ENCODE measurements at regions not wholly inside any gene's neighbourhood (a gene's known extent, or its start where the extent isn't known, plus 50 kb on each side); places are given as distances from the start of the nearest gene placed in this dataset.

DNA sequence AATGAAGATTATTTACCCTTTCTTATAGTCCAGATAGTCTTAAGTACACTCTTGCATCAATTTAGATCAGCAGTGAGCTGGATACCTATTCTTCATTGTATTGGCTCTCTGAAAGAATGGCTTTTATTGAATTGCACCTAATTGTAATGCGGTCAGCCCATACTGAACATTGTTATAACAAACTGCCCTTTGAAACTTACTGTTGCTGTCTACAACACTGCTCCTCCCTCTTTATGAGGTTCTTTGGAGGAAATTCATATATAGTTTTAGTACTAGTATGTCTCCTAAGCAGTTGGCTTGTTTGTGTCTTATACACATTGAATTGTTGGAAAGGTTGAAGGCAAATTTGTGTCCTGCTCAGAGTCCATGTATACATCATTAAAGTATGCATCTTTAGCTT is 66.5 kb upstream of the UGP2 start:
- no peaks in the 10 kb centered on the region for H3K27me3 ChIP-seq
- TF ChIP-seq EP300 (IDR thresholded peaks at IDR 0.05) (no peak), POLR2A (IDR thresholded peaks at IDR 0.05) (no peak), POLR2AphosphoS5 (IDR thresholded peaks at IDR 0.05) (no peak)
- TF ChIP-seq, protein P1, sequence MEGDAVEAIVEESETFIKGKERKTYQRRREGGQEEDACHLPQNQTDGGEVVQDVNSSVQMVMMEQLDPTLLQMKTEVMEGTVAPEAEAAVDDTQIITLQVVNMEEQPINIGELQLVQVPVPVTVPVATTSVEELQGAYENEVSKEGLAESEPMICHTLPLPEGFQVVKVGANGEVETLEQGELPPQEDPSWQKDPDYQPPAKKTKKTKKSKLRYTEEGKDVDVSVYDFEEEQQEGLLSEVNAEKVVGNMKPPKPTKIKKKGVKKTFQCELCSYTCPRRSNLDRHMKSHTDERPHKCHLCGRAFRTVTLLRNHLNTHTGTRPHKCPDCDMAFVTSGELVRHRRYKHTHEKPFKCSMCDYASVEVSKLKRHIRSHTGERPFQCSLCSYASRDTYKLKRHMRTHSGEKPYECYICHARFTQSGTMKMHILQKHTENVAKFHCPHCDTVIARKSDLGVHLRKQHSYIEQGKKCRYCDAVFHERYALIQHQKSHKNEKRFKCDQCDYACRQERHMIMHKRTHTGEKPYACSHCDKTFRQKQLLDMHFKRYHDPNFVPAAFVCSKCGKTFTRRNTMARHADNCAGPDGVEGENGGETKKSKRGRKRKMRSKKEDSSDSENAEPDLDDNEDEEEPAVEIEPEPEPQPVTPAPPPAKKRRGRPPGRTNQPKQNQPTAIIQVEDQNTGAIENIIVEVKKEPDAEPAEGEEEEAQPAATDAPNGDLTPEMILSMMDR (IDR thresholded peaks at IDR 0.05): no peak
- H3K4me3 ChIP-seq: no peak overlapping the region
- H3K9me3 ChIP-seq: no peaks in the 10 kb centered on the region
- H3K36me3 ChIP-seq: no peaks in the 10 kb centered on the region
- no peak for DNase-seq (ENCODE audit: low spot score in 2 of 2)
- no peaks in the 10 kb centered on the region for H3K4me1 ChIP-seq
- H3K27ac ChIP-seq: no peak overlapping the region
- WGBS: 100% methylated on average over 1 of the region's 1 CpG

DNA sequence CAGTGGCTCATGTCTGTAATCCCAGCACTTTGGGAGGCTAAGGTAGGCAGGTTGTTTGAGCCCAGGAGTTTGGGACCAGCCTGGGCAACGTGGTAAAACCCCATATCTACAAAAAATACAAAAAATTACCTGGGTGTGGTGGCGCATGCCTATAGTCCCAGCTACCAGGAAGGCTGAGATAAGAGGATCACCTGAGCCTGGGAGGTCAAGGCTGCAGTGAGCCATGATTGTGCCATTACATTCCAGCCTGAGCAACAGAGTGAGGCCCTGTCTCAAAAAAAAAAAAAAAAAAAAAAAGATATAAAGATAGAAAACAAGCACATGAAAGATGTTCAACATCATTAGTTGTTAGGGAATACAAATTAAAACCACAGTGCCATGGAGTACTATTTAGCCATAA is 65.3 kb upstream of the UGP2 start:
- Histone ChIP-seq H3K36me3 (no peaks in the 10 kb centered on the region), H3K4me1 (no peaks in the 10 kb centered on the region), H3K9me3 (no peaks in the 10 kb centered on the region), H3K27me3 (no peaks in the 10 kb centered on the region), H3K4me3 (no peak overlapping the region), H3K27ac (no peak overlapping the region)
- TF ChIP-seq EP300 (IDR thresholded peaks at IDR 0.05) (no peak), POLR2A (IDR thresholded peaks at IDR 0.05) (no peak), POLR2AphosphoS5 (IDR thresholded peaks at IDR 0.05) (no peak)
- TF ChIP-seq, protein P1 (IDR thresholded peaks at IDR 0.05): no peak
- DNase-seq (ENCODE audit: low spot score in 2 of 2): no peak
- WGBS: 94% methylated on average over 2 of the region's 2 CpGs

DNA sequence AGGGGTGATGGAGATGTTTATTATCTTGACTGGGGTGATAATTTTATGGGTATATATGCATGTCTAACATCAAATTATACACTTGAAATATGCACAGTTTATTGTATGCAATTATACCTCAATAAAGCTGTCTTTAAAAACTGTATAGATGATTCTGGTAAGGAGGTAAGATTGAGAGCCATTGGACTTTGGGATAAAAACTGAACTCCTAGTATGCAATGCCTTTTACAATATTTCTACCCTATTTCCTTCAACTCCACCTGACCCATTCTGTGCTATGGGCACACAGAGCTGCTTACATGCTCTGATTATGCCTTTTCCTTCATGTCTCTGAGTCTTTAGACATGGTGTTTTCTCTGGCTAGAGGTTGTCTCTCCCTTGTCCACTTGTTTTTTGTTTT is 63.9 kb upstream of the UGP2 start:
- no peak for TF ChIP-seq EP300 (IDR thresholded peaks at IDR 0.05)
- no peak for TF ChIP-seq POLR2AphosphoS5 (IDR thresholded peaks at IDR 0.05)
- TF ChIP-seq, protein P1 (IDR thresholded peaks at IDR 0.05): no peak
- no peak for TF ChIP-seq POLR2A (IDR thresholded peaks at IDR 0.05)
- no peak for DNase-seq (ENCODE audit: low spot score in 2 of 2)
- Histone ChIP-seq H3K9me3 (no peaks in the 10 kb centered on the region), H3K27me3 (no peaks in the 10 kb centered on the region), H3K4me3 (no peak overlapping the region), H3K4me1 (no peaks in the 10 kb centered on the region), H3K27ac (no peak overlapping the region), H3K36me3 (no peaks in the 10 kb centered on the region)

DNA sequence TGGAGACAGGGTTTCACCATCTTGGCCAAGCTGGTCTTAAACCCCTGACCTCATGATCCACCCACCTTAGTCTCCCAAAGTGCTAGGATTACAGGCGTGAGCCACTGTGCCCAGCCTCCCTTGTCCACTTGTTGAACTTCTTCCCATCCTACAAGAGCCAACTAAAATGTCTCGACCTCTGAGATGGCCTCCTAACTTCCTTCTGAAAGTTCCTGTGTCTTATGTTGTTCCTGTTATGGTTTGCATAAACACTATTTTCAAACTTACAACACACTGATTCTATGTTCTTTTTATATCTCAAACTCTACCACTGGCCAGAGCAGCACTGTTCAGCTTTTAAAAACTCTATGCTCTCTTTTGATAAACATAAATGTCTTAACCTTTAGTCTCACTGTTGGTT is 63.3 kb upstream of the UGP2 start:
- no peaks in the 10 kb centered on the region for H3K36me3 ChIP-seq
- H3K27me3 ChIP-seq: no peaks in the 10 kb centered on the region
- 90% methylated on average over 2 of the region's 2 CpGs for WGBS
- no peak overlapping the region for H3K4me3 ChIP-seq
- TF ChIP-seq EP300 (IDR thresholded peaks at IDR 0.05): no peak
- no peak for TF ChIP-seq POLR2A (IDR thresholded peaks at IDR 0.05)
- no peaks in the 10 kb centered on the region for H3K4me1 ChIP-seq
- H3K9me3 ChIP-seq: no peaks in the 10 kb centered on the region
- DNase-seq (ENCODE audit: low spot score in 2 of 2): no peak
- no peak overlapping the region for H3K27ac ChIP-seq

DNA sequence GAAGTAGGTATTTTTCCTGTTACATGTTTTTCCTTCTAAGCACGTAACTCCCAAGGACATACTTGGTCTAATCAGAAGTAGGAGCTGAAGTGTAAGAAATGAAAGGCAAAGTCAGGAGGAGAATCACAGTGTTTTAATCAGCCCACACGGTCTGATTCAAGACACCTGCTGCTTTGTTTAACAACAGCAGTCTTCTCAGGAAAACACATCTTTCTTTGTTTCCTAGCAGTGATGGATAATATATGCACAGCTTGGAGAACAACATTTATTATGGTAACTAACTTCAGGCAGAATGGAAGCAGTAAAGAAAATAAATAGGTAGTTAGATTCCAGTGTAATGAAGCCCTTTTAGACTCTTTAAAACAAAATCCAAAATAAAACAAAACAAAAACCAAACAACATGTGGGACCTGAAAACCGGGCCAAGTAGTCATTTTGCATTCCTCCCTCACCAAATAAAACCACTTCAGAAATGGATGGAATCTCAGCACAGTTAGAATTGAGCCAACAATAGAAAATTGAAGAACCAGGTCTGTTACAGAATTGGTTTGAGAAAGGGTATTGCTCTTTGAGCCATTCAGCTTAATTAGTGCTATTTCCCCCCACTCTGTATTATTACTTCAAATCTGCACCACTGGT is 61.1 kb upstream of the UGP2 start:
- H3K9me3 ChIP-seq: no peaks in the 10 kb centered on the region
- DNase-seq (ENCODE audit: low spot score in 2 of 2): no peak
- no peaks in the 10 kb centered on the region for H3K4me1 ChIP-seq
- H3K4me3 ChIP-seq: no peak overlapping the region
- TF ChIP-seq POLR2AphosphoS5 (IDR thresholded peaks at IDR 0.05) (no peak), EP300 (IDR thresholded peaks at IDR 0.05) (no peak)
- TF ChIP-seq, protein P1 (IDR thresholded peaks at IDR 0.05): no peak
- no peaks in the 10 kb centered on the region for H3K27me3 ChIP-seq
- H3K36me3 ChIP-seq: no peaks in the 10 kb centered on the region
- WGBS: 46% methylated on average over 3 of the region's 3 CpGs
- no peak overlapping the region for H3K27ac ChIP-seq

DNA sequence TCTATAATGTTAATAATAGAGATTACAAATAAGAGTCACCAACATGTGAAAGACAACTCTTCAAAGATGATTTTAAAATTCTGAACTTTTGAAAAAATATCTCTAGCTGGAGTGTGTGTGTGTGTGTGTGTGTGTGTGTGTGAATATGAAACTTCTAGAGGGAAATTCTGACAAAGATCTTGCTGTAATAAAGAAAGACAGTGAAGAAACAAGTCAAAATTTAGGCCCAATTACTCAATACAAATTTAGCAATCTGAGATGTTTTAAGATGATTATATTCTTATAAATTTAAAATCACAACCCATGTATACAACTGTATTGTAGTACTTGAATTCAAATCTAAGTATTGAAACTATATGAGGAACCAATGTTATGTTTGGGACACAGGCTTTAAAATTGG is 57.2 kb upstream of the UGP2 start:
- no peak overlapping the region for H3K4me3 ChIP-seq
- no peak overlapping the region for H3K27ac ChIP-seq
- no peak for DNase-seq (ENCODE audit: low spot score in 2 of 2)
- H3K9me3 ChIP-seq: no peaks in the 10 kb centered on the region
- no peaks in the 10 kb centered on the region for H3K27me3 ChIP-seq
- H3K4me1 ChIP-seq: peaks cover 8% of the 10 kb centered on the region
- TF ChIP-seq EP300 (IDR thresholded peaks at IDR 0.05) (no peak), POLR2AphosphoS5 (IDR thresholded peaks at IDR 0.05) (no peak), POLR2A (IDR thresholded peaks at IDR 0.05) (no peak)
- TF ChIP-seq, protein P1 (IDR thresholded peaks at IDR 0.05): no peak
- no peaks in the 10 kb centered on the region for H3K36me3 ChIP-seq

Measured in suprapubic skin (tissue), 4 donors.